Calu3 (cell line): ENCODE measurements at regions not wholly inside any gene's neighbourhood (a gene's known extent, or its start where the extent isn't known, plus 50 kb on each side); places are given as distances from the start of the nearest gene placed in this dataset.

Experiments used
- BruUV-seq: library from RNA; stranded (reverse); fragments of 400-500 nt; replicated peaks from 2 replicates; lab custom pipeline; 2021; lab: Mats Ljungman, UMichigan
- CTCF ChIA-PET: fragments of 300-600 bp; sonication (Branson Sonifier 250); formaldehyde crosslinking; loops from one replicate; lab custom pipeline; 2022; ENCODE audit warnings: antibody characterized with exemption; lab: Charles Lee
- DNase-seq: peaks from one replicate; pipeline ENCODE4 v3.0.0; 2022
- H3K27ac Mint-ChIP-seq: one replicate; pipeline ENCODE4 v1.8.0; 2022; ENCODE audit warnings: mixed read lengths; ENCODE audit not compliant: unreplicated experiment
- H3K27me3 Mint-ChIP-seq: one replicate; pipeline ENCODE4 v1.8.0; 2022; ENCODE audit warnings: mixed read lengths; ENCODE audit not compliant: unreplicated experiment
- H3K36me3 Mint-ChIP-seq: one replicate; pipeline ENCODE4 v1.8.0; 2022; ENCODE audit warnings: mild to moderate bottlenecking, moderate library complexity, mixed read lengths; ENCODE audit not compliant: insufficient read depth, unreplicated experiment
- H3K4me1 Mint-ChIP-seq: one replicate; pipeline ENCODE4 v1.8.0; 2022; ENCODE audit warnings: mild to moderate bottlenecking, low read depth, mixed read lengths; ENCODE audit not compliant: unreplicated experiment
- H3K4me3 Mint-ChIP-seq: one replicate; pipeline ENCODE4 v1.8.0; 2022; ENCODE audit warnings: mild to moderate bottlenecking, low read depth, moderate library complexity, mixed read lengths; ENCODE audit not compliant: unreplicated experiment
- H3K9me3 Mint-ChIP-seq: one replicate; pipeline ENCODE4 v1.8.0; 2022; ENCODE audit warnings: low read depth, mixed read lengths; ENCODE audit not compliant: unreplicated experiment
- intact Hi-C: fragments of 100-400 bp; cut with micrococcal nuclease; formaldehyde crosslinking; loops from one replicate; pipeline ENCODE4 v1.10.0; 2022; ENCODE audit not compliant: unreplicated experiment
- TF ChIP-seq, protein P1 (sequence below): fragments of 200-600 bp; IDR thresholded peaks from one replicate; pipeline ENCODE4 v1.8.0; 2022; ENCODE audit warnings: antibody characterized with exemption; ENCODE audit not compliant: unreplicated experiment

DNA sequence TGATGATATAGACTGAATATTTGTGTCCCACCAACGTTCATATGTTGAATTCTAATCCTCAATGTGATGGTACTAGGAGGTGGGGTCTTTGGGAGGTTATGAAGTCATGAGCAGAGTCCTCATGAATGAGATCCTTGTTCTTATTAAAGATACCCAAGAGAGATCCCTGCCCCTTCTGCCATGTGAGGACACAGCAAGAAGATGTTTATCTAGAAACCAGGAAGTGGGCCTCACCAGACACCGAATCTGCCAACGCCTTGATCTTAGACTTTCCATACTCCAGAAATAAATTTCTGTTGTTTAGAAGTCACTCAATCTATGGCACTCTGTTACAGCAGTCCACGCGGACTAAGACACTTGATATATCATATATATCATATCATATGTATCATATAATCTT lies 67.7 kb upstream of the GCM1 start:
- Mint-ChIP-seq H3K27ac (no peak overlapping the region), H3K4me3 (no peak overlapping the region), H3K36me3 (no peaks in the 10 kb centered on the region), H3K9me3 (no peaks in the 10 kb centered on the region), H3K4me1 (no peaks in the 10 kb centered on the region), H3K27me3 (no peaks in the 10 kb centered on the region)
- CTCF ChIA-PET: no interaction called here
- BruUV-seq: no TSS peak
- intact Hi-C loops: no loop called here
- DNase-seq: no peak
- TF ChIP-seq, protein P1, sequence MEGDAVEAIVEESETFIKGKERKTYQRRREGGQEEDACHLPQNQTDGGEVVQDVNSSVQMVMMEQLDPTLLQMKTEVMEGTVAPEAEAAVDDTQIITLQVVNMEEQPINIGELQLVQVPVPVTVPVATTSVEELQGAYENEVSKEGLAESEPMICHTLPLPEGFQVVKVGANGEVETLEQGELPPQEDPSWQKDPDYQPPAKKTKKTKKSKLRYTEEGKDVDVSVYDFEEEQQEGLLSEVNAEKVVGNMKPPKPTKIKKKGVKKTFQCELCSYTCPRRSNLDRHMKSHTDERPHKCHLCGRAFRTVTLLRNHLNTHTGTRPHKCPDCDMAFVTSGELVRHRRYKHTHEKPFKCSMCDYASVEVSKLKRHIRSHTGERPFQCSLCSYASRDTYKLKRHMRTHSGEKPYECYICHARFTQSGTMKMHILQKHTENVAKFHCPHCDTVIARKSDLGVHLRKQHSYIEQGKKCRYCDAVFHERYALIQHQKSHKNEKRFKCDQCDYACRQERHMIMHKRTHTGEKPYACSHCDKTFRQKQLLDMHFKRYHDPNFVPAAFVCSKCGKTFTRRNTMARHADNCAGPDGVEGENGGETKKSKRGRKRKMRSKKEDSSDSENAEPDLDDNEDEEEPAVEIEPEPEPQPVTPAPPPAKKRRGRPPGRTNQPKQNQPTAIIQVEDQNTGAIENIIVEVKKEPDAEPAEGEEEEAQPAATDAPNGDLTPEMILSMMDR: no peak

GRCh38 chr6:53214172-53214571 lies 65.5 kb upstream of the GCM1 start:
- H3K9me3 Mint-ChIP-seq: no peaks in the 10 kb centered on the region
- no peaks in the 10 kb centered on the region for H3K36me3 Mint-ChIP-seq
- no peak overlapping the region for H3K27ac Mint-ChIP-seq
- no peak overlapping the region for H3K4me3 Mint-ChIP-seq
- intact Hi-C loops: no loop called here
- H3K4me1 Mint-ChIP-seq: no peaks in the 10 kb centered on the region
- no TSS peak for BruUV-seq
- TF ChIP-seq, protein P1: no peak
- no peaks in the 10 kb centered on the region for H3K27me3 Mint-ChIP-seq
- DNase-seq: no peak
- CTCF ChIA-PET: no interaction called here

GRCh38 chr6:53210811-53211210 lies 62.2 kb upstream of the GCM1 start:
- intact Hi-C loops: no loop called here
- no peak overlapping the region for H3K27ac Mint-ChIP-seq
- CTCF ChIA-PET: no interaction called here
- no peaks in the 10 kb centered on the region for H3K36me3 Mint-ChIP-seq
- H3K9me3 Mint-ChIP-seq: no peaks in the 10 kb centered on the region
- BruUV-seq: no TSS peak
- DNase-seq: no peak
- H3K27me3 Mint-ChIP-seq: no peaks in the 10 kb centered on the region
- H3K4me3 Mint-ChIP-seq: no peak overlapping the region
- TF ChIP-seq, protein P1: no peak
- no peaks in the 10 kb centered on the region for H3K4me1 Mint-ChIP-seq

DNA sequence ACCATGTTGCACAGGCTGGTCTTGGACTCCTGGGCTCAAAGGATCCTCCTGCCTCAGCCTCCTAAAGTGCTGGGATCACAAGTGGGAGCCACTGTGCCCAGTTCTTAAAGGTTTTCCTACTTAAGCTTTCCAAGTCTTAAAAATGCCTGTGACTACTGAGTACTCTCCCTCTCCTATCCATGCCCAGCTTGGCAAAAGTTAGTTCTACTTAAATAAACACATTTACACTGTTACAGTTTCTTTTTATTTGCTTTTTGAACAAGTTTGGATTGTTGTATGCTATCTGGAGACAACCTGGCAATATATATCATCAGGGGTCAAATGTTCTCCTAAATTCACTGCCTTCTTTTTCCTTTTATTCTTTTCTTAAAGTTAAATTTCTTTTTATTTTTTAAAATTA lies 61.0 kb upstream of the GCM1 start:
- no peak overlapping the region for H3K27ac Mint-ChIP-seq
- no peaks in the 10 kb centered on the region for H3K4me1 Mint-ChIP-seq
- no peaks in the 10 kb centered on the region for H3K36me3 Mint-ChIP-seq
- no peak overlapping the region for H3K4me3 Mint-ChIP-seq
- CTCF ChIA-PET: interaction anchor here (1.0 kb wide), 1 partner anchor 303 kb away, joined by 3 read pairs; no protein-coding TSS in a partner anchor
- intact Hi-C loops: no loop called here
- BruUV-seq: no TSS peak
- TF ChIP-seq, protein P1: no peak
- no peaks in the 10 kb centered on the region for H3K9me3 Mint-ChIP-seq
- no peak for DNase-seq
- no peaks in the 10 kb centered on the region for H3K27me3 Mint-ChIP-seq
